Liver (tissue), 8 donors: ENCODE measurements at regions not wholly inside any gene's neighbourhood (a gene's known extent, or its start where the extent isn't known, plus 50 kb on each side); places are given as distances from the start of the nearest gene placed in this dataset.
"Not testable (repeated sequence)": the region's sequence is repeated elsewhere in the genome, so short reads cannot be mapped to it uniquely, and the experiment has no call there.

Experiments
- DNase-seq: peaks from one replicate; pipeline ENCODE4 v3.0.0-alpha.2; 2017; ENCODE audit warnings: low spot score
- H3K27ac ChIP-seq, 2 donors: one replicate each; pipeline ENCODE4 v1.7.0; 2013; ENCODE audit warnings: inconsistent platforms in 2 of 2, low read length in 2 of 2, control low read depth in 1 of 2, low read depth in 1 of 2, mild to moderate bottlenecking in 1 of 2
- H3K27me3 ChIP-seq, 4 donors: one replicate each; pipeline versions ENCODE4 v1.6.1 to v1.7.0; 2013; ENCODE audit warnings: low read length in 3 of 4, inconsistent platforms in 1 of 4, mild to moderate bottlenecking in 1 of 4, moderate library complexity in 1 of 4; ENCODE audit not compliant: control insufficient read depth in 4 of 4, insufficient read depth in 4 of 4
- H3K36me3 ChIP-seq, 4 donors: one replicate each; pipeline versions ENCODE4 v1.6.1 to v1.7.0; 2013; ENCODE audit warnings: low read length in 3 of 4, mild to moderate bottlenecking in 3 of 4, low read depth in 1 of 4, moderate library complexity in 1 of 4; ENCODE audit not compliant: control insufficient read depth in 4 of 4, insufficient read depth in 3 of 4
- H3K4me1 ChIP-seq, 4 donors: one replicate each; pipeline versions ENCODE4 v1.6.1 to v1.7.0; 2013; ENCODE audit warnings: low read length in 3 of 4, mild to moderate bottlenecking in 3 of 4, moderate library complexity in 1 of 4; ENCODE audit not compliant: control insufficient read depth in 4 of 4, insufficient read depth in 4 of 4
- H3K4me3 ChIP-seq, 3 donors: one replicate each; pipeline versions ENCODE4 v1.6.1 to v1.7.0; 2013; ENCODE audit warnings: low read length in 3 of 3, control low read depth in 1 of 3, low read depth in 1 of 3, mild to moderate bottlenecking in 1 of 3
- H3K9ac ChIP-seq, 2 donors: one replicate each; pipeline ENCODE4 v1.7.0; 2013; ENCODE audit warnings: low read length in 2 of 2, mild to moderate bottlenecking in 2 of 2, moderate library complexity in 2 of 2, control low read depth in 1 of 2, low read depth in 1 of 2
- H3K9me3 ChIP-seq, 4 donors: one replicate each; pipeline versions ENCODE4 v1.6.1 to v1.7.0; 2013; ENCODE audit warnings: low read length in 3 of 4; ENCODE audit not compliant: control insufficient read depth in 4 of 4
- ATF3 ChIP-seq: IDR thresholded peaks from 2 replicates; pipeline ENCODE4 v1.6.1; 2016; ENCODE audit warnings: antibody characterized with exemption
- CTCF ChIP-seq: fragments of 150-350 bp; IDR thresholded peaks from 2 replicates; pipeline ENCODE4 v1.5.1; 2017; ENCODE audit warnings: improper control_type of control experiment, low read depth, low read length; ENCODE audit not compliant: missing input control
- FOXA1 ChIP-seq: IDR thresholded peaks from 2 replicates; pipeline ENCODE4 v1.6.1; 2016; ENCODE audit warnings: antibody characterized with exemption
- FOXA2 ChIP-seq: IDR thresholded peaks from 2 replicates; pipeline ENCODE4 v1.6.1; 2016; ENCODE audit warnings: antibody characterized with exemption
- GABPA ChIP-seq, 2 donors: IDR thresholded peaks in 1 of 2; conservative IDR thresholded peaks in 1 of 2; 2 replicates each; pipeline ENCODE4 v1.6.1; 2016; ENCODE audit warnings: antibody characterized with exemption in 2 of 2, mild to moderate bottlenecking in 1 of 2, moderate library complexity in 1 of 2
- HNF4A ChIP-seq, 2 donors: conservative IDR thresholded peaks; 2 replicates each; pipeline ENCODE4 v1.6.1; 2016; ENCODE audit warnings: antibody characterized with exemption in 2 of 2, mild to moderate bottlenecking in 2 of 2
- HNF4G ChIP-seq: IDR thresholded peaks from 2 replicates; pipeline ENCODE4 v1.6.1; 2016; ENCODE audit warnings: antibody characterized with exemption
- JUND ChIP-seq, 2 donors: IDR thresholded peaks; 2 replicates each; pipeline ENCODE4 v1.6.1; 2016; ENCODE audit warnings: antibody characterized with exemption in 2 of 2
- NR2F2 ChIP-seq: IDR thresholded peaks from 2 replicates; pipeline ENCODE4 v1.6.1; 2016; ENCODE audit warnings: antibody characterized with exemption
- RAD21 ChIP-seq, 2 donors: IDR thresholded peaks; 2 replicates each; pipeline ENCODE4 v1.6.1; 2016; ENCODE audit warnings: antibody characterized with exemption in 2 of 2, mild to moderate bottlenecking in 2 of 2
- REST ChIP-seq: IDR thresholded peaks from 2 replicates; pipeline ENCODE4 v1.6.1; 2016; ENCODE audit warnings: antibody characterized with exemption, mild to moderate bottlenecking
- SP1 ChIP-seq: IDR thresholded peaks from 2 replicates; pipeline ENCODE4 v1.6.1; 2018; ENCODE audit warnings: antibody characterized with exemption, mild to moderate bottlenecking
- TAF1 ChIP-seq: conservative IDR thresholded peaks from 2 replicates; pipeline ENCODE4 v1.6.1; 2016; ENCODE audit warnings: antibody characterized with exemption, mild to moderate bottlenecking
- YY1 ChIP-seq: IDR thresholded peaks from 2 replicates; pipeline ENCODE4 v1.6.1; 2016; ENCODE audit warnings: antibody characterized with exemption, mild to moderate bottlenecking
- ZBTB33 ChIP-seq: IDR thresholded peaks from 2 replicates; pipeline ENCODE4 v1.6.1; 2016; ENCODE audit warnings: antibody characterized with exemption
- WGBS: extraction: QIAGEN DNeasy Blood & Tissue Kit; methylation state at CpG from one replicate; pipeline ENCODE4 v1.1.7; 2013; 5-methylcytosine and 5-hydroxymethylcytosine counted together
- donor health status: healthy.
- donor health status: healthy.
- donor health status: healthy.
- donor health status: healthy.
- donor health status: healthy.

DNA sequence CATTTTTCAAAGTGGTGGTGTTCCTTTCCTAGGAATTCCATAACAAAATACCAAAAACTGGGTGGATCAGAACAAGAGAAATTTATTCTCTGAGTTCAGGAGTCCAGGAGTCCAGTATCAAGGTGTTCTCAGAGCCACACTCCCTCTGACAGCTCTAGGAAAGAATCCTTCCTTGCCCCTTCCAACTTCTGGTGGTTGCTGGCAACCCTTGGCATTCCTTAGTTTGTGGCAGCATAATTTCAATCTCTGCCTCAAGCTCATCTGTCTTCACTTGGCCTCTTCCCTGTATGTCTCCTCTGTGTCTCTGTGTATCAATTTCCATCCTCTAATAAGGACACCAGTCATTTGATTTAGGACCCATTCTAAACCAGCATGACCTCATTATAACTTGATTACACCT, 243.7 kb downstream of the MPDZ start (continued):
- TF ChIP-seq CTCF (no peak), RAD21 (IDR thresholded peaks at IDR 0.05) (no peak)

DNA sequence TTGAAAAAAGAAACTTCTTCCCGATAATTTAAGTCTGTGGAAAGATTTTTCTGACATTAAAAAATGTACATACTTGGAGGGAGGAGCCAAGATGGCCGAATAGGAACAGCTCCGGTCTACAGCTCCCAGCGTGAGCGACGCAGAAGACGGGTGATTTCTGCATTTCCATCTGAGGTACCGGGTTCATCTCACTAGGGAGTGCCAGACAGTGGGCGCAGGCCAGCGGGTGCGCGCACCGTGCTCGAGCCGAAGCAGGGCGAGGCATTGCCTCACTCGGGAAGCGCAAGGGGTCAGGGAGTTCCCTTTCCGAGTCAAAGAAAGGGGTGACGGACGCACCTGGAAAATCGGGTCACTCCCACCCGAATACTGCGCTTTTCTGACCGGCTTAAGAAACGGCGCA, 241.7 kb downstream of the MPDZ start:
- DNase-seq, H3K9ac ChIP-seq, H3K27ac ChIP-seq, H3K9me3 ChIP-seq, H3K4me3 ChIP-seq, H3K27me3 ChIP-seq, H3K4me1 ChIP-seq, H3K36me3 ChIP-seq: not testable (repeated sequence)
- 93% methylated on average over 25 of the region's 27 CpGs for WGBS

GRCh38 chr9:13047827-13048587, 231.5 kb downstream of the MPDZ start:
- Histone ChIP-seq H3K9me3 (no peaks in the 10 kb centered on the region), H3K4me1 (no peaks in the 10 kb centered on the region), H3K27me3 (no peaks in the 10 kb centered on the region), H3K4me3 (no peak overlapping the region), H3K27ac (no peak overlapping the region), H3K9ac (no peak overlapping the region), H3K36me3 (no peaks in the 10 kb centered on the region)
- no peak for TF ChIP-seq REST
- no peak for TF ChIP-seq FOXA1
- no peak for TF ChIP-seq RAD21 (IDR thresholded peaks at IDR 0.05)
- no peak for TF ChIP-seq NR2F2
- TF ChIP-seq SP1: no peak
- TF ChIP-seq GABPA (IDR thresholded peaks at IDR 0.05 in 1 of 2, conservative IDR thresholded peaks at IDR 0.05 in 1 of 2): no peak
- no peak for TF ChIP-seq HNF4G
- no peak for TF ChIP-seq JUND (IDR thresholded peaks at IDR 0.05)
- TF ChIP-seq ATF3: no peak
- no peak for TF ChIP-seq ZBTB33
- TF ChIP-seq HNF4A (conservative IDR thresholded peaks at IDR 0.05): no peak
- no peak for TF ChIP-seq TAF1
- no peak for TF ChIP-seq FOXA2
- no peak for TF ChIP-seq YY1
- WGBS: 91% methylated on average over 5 of the region's 5 CpGs
- no peak for DNase-seq
